Breast epithelium (tissue), 3 donors: ENCODE measurements at regions not wholly inside any gene's neighbourhood (a gene's known extent, or its start where the extent isn't known, plus 50 kb on each side); places are given as distances from the start of the nearest gene placed in this dataset.

ENCODE experiments used
- POLR2A ChIP-seq: fragments of 450-650 bp; IDR thresholded peaks from one replicate; pipeline ENCODE4 v1.6.1; 2016; ENCODE audit warnings: antibody characterized with exemption, mild to moderate bottlenecking, moderate library complexity
- TF ChIP-seq, protein P1 (sequence below), 3 donors: fragments of 450-650 bp; IDR thresholded peaks; one replicate each; pipeline ENCODE4 v1.5.1; 2016 to 2017; ENCODE audit warnings: antibody characterized with exemption in 3 of 3, mild to moderate bottlenecking in 3 of 3, moderate library complexity in 3 of 3

DNA sequence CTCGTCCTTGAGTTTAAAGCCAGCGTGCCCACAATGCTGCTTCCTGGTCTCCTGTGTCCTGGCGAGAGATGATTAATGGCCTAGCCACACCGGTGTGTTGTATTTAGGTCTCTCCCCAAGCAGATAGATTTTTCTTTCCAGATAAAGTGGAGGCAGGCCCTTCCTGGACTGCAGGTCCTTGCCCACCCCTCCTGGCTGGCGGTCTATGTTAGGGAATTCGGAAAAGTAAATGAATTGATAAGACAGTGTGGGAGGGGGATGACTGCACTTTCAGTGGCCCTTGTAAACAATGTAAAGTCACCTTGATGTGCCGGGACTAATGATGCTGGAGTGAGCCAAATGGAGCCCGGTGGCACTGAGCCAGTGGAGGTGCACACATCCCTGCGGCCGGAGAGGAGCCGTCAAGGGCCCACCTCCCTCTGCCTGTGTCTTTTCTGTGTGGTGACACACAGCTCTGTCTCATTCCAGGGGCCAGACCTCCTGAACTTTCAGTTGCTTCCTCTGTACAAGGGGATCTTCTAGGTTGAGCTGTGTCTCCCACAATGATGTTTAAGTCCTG, 70.6 kb upstream of the ESRRB start:
- TF ChIP-seq POLR2A, result no peak
- TF ChIP-seq, protein P1, sequence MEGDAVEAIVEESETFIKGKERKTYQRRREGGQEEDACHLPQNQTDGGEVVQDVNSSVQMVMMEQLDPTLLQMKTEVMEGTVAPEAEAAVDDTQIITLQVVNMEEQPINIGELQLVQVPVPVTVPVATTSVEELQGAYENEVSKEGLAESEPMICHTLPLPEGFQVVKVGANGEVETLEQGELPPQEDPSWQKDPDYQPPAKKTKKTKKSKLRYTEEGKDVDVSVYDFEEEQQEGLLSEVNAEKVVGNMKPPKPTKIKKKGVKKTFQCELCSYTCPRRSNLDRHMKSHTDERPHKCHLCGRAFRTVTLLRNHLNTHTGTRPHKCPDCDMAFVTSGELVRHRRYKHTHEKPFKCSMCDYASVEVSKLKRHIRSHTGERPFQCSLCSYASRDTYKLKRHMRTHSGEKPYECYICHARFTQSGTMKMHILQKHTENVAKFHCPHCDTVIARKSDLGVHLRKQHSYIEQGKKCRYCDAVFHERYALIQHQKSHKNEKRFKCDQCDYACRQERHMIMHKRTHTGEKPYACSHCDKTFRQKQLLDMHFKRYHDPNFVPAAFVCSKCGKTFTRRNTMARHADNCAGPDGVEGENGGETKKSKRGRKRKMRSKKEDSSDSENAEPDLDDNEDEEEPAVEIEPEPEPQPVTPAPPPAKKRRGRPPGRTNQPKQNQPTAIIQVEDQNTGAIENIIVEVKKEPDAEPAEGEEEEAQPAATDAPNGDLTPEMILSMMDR (IDR thresholded peaks at IDR 0.05), result no peak
